Heart left ventricle (tissue), 16 donors: ENCODE measurements at regions not wholly inside any gene's neighbourhood (a gene's known extent, or its start where the extent isn't known, plus 50 kb on each side); places are given as distances from the start of the nearest gene placed in this dataset.
A peak's percentile ranks its signal among the peaks of the same experiment; 100 is the strongest.
"Not testable (repeated sequence)": the region's sequence is repeated elsewhere in the genome, so short reads cannot be mapped to it uniquely, and the experiment has no call there.

ENCODE experiments used
- ATAC-seq, 4 donors: fragments of 200-7000 bp; cut with Tn5 transposase; one replicate each; pipeline ENCODE4 v1.9.1; 2020 to 2022; ENCODE audit warnings: moderate library complexity in 4 of 4, mild to moderate bottlenecking in 3 of 4, moderate number of reproducible peaks in 1 of 4
- DNase-seq, 5 donors: peaks; one replicate each; pipeline ENCODE4 v3.0.0-alpha.2; 2020
- H3K27ac ChIP-seq, 12 donors: fragments of 200-600 bp; sonication (generic) in 4 of 12; one replicate each; pipeline versions ENCODE4 v1.5.0 to v1.8.0; 2016 to 2022; ENCODE audit warnings: mild to moderate bottlenecking in 2 of 12
- H3K27me3 ChIP-seq, 9 donors: fragments of 200-600 bp; sonication (generic) in 2 of 9; one replicate each; pipeline versions ENCODE4 v1.5.1 to v1.8.0; 2016 to 2022; ENCODE audit warnings: mild to moderate bottlenecking in 3 of 9
- H3K36me3 ChIP-seq, 9 donors: fragments of 200-600 bp; sonication (generic) in 2 of 9; one replicate each; pipeline versions ENCODE4 v1.5.0 to v1.8.0; 2018 to 2022; ENCODE audit warnings: mild to moderate bottlenecking in 2 of 9
- H3K4me1 ChIP-seq, 12 donors: fragments of 200-600 bp; sonication (generic) in 4 of 12; one replicate each; pipeline versions ENCODE4 v1.5.0 to v1.8.0; 2016 to 2022; ENCODE audit warnings: mild to moderate bottlenecking in 3 of 12
- H3K4me3 ChIP-seq, 12 donors: fragments of 200-600 bp; sonication (generic) in 4 of 12; one replicate each; pipeline versions ENCODE4 v1.5.0 to v1.8.0; 2017 to 2022; ENCODE audit warnings: mild to moderate bottlenecking in 9 of 12, moderate library complexity in 4 of 12
- H3K9me3 ChIP-seq, 12 donors: fragments of 200-600 bp; sonication (generic) in 4 of 12; one replicate each; pipeline versions ENCODE4 v1.5.0 to v1.8.0; 2016 to 2022; ENCODE audit warnings: mild to moderate bottlenecking in 1 of 12
- POLR2A ChIP-seq, 2 donors: fragments of 450-650 bp; IDR thresholded peaks; one replicate each; pipeline ENCODE4 v1.6.1; 2017; ENCODE audit warnings: antibody characterized with exemption in 2 of 2, mild to moderate bottlenecking in 2 of 2, moderate library complexity in 2 of 2
- WGBS, 4 donors: extraction: QIAGEN DNeasy Blood & Tissue Kit in 2 of 4; methylation state at CpG; one replicate each; pipeline versions ENCODE4 v1.1.5 to v1.1.7; 2013 to 2018; 5-methylcytosine and 5-hydroxymethylcytosine counted together
- intact Hi-C, 10 donors: fragments of 100-400 bp; cut with DNase I; formaldehyde crosslinking; loops; one replicate each; pipeline versions ENCODE4 v1.11.1 to v1.14.2; 2022
- TF ChIP-seq, protein P1 (sequence below), 12 donors: fragments of 200-600 bp; sonication (generic) in 4 of 12; IDR thresholded peaks; one replicate each; pipeline versions ENCODE4 v1.5.0 to v1.8.0; 2018 to 2022; ENCODE audit warnings: antibody characterized with exemption in 12 of 12, mild to moderate bottlenecking in 5 of 12
- donor health status: ischemic (EF 13 %, LVEDD 7.1; RV severe dilation, severe dysfunction).
- donor health status: healthy with polysubstance abuse.
- donor health status: DM: no; HTN: yes; CAD: no.
- donor health status: DM: no; HTN: no; CAD: no.
- donor health status: ischemic (EF 25% LVEDD 6.9; RV normal size, moderate dysfunction).
- donor health status: ischemic (EF 25% LVEDD 5.7; RV mildly dilated, moderate dysfunction).
- donor health status: healthy.
- donor health status: DM: yes; HTN: yes; CAD: no.
- donor health status: ischemic (EF 35%, LVEDD 5.7; RV mildly dilated, moderate dysfunction).
- donor health status: nonischemic (EF 11% LVEDD 7.7; RV severe dilation, severe dysfunction).
- donor health status: DM: yes; HTN: yes; CAD: no.
- donor health status: PGD.
- donor health status: ischemic (EF 29% LVEDD 5.4; RV normal size, mild dysfunction).
- donor health status: nonischemic (EF 23%, LVEDD 6.1; RV moderate dilation, normal function).

- no peak for ATAC-seq
- Histone ChIP-seq H3K27ac (peak overlapping the region in 1 of 12 donors; percentile 70), H3K9me3 (no peaks in the 10 kb centered on the region), H3K4me3 (no peak overlapping the region), H3K36me3 (peaks cover 0 to 20% (median 0%) of the 10 kb centered on the region in 9 donors), H3K27me3 (no peaks in the 10 kb centered on the region), H3K4me1 (peaks cover 0 to 34% (median 19%) of the 10 kb centered on the region in 12 donors)
- intact Hi-C loops: no loop called here
- WGBS, 4 donors: 72 to 83% (median 80%) methylated on average over 4 of the region's 4 CpGs
- no peak for DNase-seq
- no peak for TF ChIP-seq POLR2A (IDR thresholded peaks at IDR 0.05)
- TF ChIP-seq, protein P1, sequence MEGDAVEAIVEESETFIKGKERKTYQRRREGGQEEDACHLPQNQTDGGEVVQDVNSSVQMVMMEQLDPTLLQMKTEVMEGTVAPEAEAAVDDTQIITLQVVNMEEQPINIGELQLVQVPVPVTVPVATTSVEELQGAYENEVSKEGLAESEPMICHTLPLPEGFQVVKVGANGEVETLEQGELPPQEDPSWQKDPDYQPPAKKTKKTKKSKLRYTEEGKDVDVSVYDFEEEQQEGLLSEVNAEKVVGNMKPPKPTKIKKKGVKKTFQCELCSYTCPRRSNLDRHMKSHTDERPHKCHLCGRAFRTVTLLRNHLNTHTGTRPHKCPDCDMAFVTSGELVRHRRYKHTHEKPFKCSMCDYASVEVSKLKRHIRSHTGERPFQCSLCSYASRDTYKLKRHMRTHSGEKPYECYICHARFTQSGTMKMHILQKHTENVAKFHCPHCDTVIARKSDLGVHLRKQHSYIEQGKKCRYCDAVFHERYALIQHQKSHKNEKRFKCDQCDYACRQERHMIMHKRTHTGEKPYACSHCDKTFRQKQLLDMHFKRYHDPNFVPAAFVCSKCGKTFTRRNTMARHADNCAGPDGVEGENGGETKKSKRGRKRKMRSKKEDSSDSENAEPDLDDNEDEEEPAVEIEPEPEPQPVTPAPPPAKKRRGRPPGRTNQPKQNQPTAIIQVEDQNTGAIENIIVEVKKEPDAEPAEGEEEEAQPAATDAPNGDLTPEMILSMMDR (IDR thresholded peaks at IDR 0.05): no peak
These were observed 89.8 kb upstream of the DST start for GRCh38 chr6:56732517-56732916.

DNA sequence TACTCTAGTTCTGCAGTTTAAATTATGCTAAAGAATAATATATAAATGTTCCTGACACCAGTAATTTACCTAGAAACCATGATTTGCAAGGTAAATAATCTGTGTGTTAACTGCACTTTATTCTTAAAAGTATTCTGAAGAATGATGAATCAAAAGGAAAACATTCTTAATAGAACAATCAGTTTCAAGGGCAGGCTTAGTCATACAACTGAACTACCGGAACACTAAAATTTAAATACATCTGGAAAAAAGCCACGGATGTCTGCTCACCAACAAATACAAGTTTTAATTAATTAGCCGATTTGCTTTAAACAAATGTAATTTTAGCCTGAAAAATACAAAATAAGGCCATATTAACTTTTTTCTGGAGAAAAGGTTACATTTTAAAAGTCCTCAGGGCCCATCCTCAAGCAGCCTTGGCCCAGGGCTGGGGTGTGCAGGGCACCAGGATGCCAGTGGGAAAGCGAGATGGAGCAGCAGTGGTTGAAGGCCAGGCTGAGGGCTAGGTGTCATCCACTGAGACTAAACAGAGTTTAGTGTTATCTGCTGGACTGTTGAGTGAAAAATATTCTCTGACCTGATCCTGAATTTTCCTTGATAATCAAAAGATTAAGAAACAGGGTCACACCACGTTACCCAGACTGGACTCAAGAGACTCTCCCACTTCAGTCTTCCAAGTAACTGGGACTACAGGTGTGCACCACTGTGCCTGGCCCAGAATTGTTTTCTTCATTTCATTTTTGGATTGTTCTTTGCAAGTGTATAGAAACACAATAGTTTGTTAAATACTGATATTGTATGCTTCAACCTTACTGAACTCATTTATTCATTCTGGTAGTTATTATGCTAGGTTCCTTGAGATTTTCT, 88.2 kb upstream of the DST start:
- Histone ChIP-seq H3K27ac (peak overlapping the region in 5 of 12 donors; percentile 28 to 61 (median 44)), H3K4me3 (no peak overlapping the region), H3K4me1 (peaks cover 0 to 44% (median 21%) of the 10 kb centered on the region in 12 donors), H3K27me3 (no peaks in the 10 kb centered on the region), H3K36me3 (peaks cover 0 to 20% (median 0%) of the 10 kb centered on the region in 9 donors), H3K9me3 (no peaks in the 10 kb centered on the region)
- ATAC-seq: peak in 3 of 4 donors; percentile 61 to 73 (median 69)
- intact Hi-C loops: no loop called here
- 50 to 58% (median 52%) methylated on average over 5 of the region's 5 CpGs for WGBS, 4 donors
- TF ChIP-seq, protein P1 (IDR thresholded peaks at IDR 0.05): no peak
- TF ChIP-seq POLR2A (IDR thresholded peaks at IDR 0.05): no peak
- no peak for DNase-seq

GRCh38 chr6:56729719-56730118, 87.0 kb upstream of the DST start:
- 69 to 80% (median 77%) methylated on average over 3 of the region's 3 CpGs for WGBS, 4 donors
- peaks cover 0 to 53% (median 27%) of the 10 kb centered on the region in 12 donors for H3K4me1 ChIP-seq
- peak overlapping the region in 4 of 12 donors; percentile 26 to 61 (median 36) for H3K27ac ChIP-seq

DNA sequence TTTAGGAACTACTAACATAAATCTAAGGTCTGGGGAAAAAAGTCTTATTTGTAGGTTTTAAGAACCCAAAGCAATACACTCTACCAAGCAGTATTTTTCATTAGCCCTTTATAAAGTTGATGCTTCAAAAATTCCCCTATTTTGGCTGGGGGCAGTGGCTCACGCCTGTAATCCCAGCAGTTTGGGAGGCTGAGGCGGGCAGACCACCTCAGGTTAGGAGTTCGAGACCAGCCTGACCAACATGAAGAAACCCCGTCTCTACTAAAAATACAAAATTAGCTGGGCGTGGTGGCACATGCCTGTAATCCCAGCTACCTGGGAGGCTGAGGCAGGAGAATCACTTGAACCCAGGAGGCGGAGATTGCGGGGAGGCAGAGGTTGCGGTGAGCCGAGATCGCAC, 86.5 kb upstream of the DST start:
- ATAC-seq: not testable (repeated sequence)
- WGBS, 4 donors: 95 to 99% (median 98%) methylated on average over 10 of the region's 10 CpGs

More at GRCh38 chr6:56729719-56730118, 87.0 kb upstream of the DST start:
- H3K9me3 ChIP-seq: no peaks in the 10 kb centered on the region
- ATAC-seq (no peak), DNase-seq (no peak)
- no peak overlapping the region for H3K4me3 ChIP-seq
- intact Hi-C loops: no loop called here
- peaks cover 0 to 16% (median 0%) of the 10 kb centered on the region in 9 donors for H3K36me3 ChIP-seq
- no peaks in the 10 kb centered on the region for H3K27me3 ChIP-seq
- TF ChIP-seq POLR2A (IDR thresholded peaks at IDR 0.05): no peak
- TF ChIP-seq, protein P1 (IDR thresholded peaks at IDR 0.05): no peak

More for the DNA sequence above, 86.5 kb upstream of the DST start:
- H3K27me3 ChIP-seq, intact Hi-C loops, H3K4me3 ChIP-seq, DNase-seq, H3K9me3 ChIP-seq: not testable (repeated sequence)
- peak overlapping the region in 1 of 12 donors; percentile 61 for H3K27ac ChIP-seq
- peaks cover 0 to 57% (median 30%) of the 10 kb centered on the region in 12 donors for H3K4me1 ChIP-seq
- H3K36me3 ChIP-seq: peaks cover 0 to 11% (median 0%) of the 10 kb centered on the region in 9 donors
